NCI-H2029 (cell line): ENCODE measurements at regions not wholly inside any gene's neighbourhood (a gene's known extent, or its start where the extent isn't known, plus 50 kb on each side); places are given as distances from the start of the nearest gene placed in this dataset.

Experiments
- DNase-seq: peaks from one replicate; lab custom pipeline; 2025; lab: John Stamatoyannopoulos, UW

- DNase-seq, result no peak
These were observed 246.7 kb upstream of the AFDN start for GRCh38 chr6:167579806-167580618.

GRCh38 chr6:167580619-167580911 is 246.1 kb upstream of the AFDN start:
- DNase-seq, result peak; percentile 8

GRCh38 chr6:167581637-167582036 is 245.1 kb upstream of the AFDN start:
- DNase-seq, result no peak

- DNase-seq, result no peak
These were observed 243.3 kb upstream of the AFDN start for GRCh38 chr6:167583412-167583811.

GRCh38 chr6:167588181-167588919 is 238.4 kb upstream of the AFDN start:
- DNase-seq, result no peak

GRCh38 chr6:167588920-167589614 is 237.6 kb upstream of the AFDN start:
- DNase-seq, result no peak

GRCh38 chr6:167589615-167589940 is 237.1 kb upstream of the AFDN start:
- DNase-seq, result no peak

- DNase-seq, result no peak
These were observed 236.5 kb upstream of the AFDN start for GRCh38 chr6:167590193-167590592.
